ENCODE measurements at regions not wholly inside any gene's neighbourhood (a gene's known extent, or its start where the extent isn't known, plus 50 kb on each side); places are given as distances from the start of the nearest gene placed in this dataset.
A peak's percentile ranks its signal among the peaks of the same experiment; 100 is the strongest.

GRCh38 chr9:38338342-38339018, 54.0 kb upstream of the ALDH1B1 start:
- Histone ChIP-seq H3K36me3 (replicated peaks in 1 of 2; ENCODE audit: control insufficient read depth in 1 of 2, insufficient read depth in 2 of 2, low read length in 2 of 2) (no peaks in the 10 kb centered on the region), H3K4me3 (replicated peaks in 1 of 3; ENCODE audit: low read depth in 2 of 3, low read length in 3 of 3) (no peak overlapping the region), H3K9ac (ENCODE audit: insufficient read depth, low read length, poor library complexity, severe bottlenecking) (no peak overlapping the region), H3K9me3 (replicated peaks in 1 of 2; ENCODE audit: control insufficient read depth in 1 of 2, insufficient read depth in 1 of 2, low read length in 2 of 2) (no peaks in the 10 kb centered on the region), H3K27me3 (ENCODE audit: control insufficient read depth in 2 of 2, insufficient read depth in 2 of 2, low read length in 2 of 2) (no peaks in the 10 kb centered on the region), H4K20me1 (ENCODE audit: insufficient read depth, low read length) (no peaks in the 10 kb centered on the region), H3K4me2 (replicated peaks; ENCODE audit: extremely low read depth, low read length, poor library complexity, severe bottlenecking) (no peak overlapping the region), H3K79me2 (ENCODE audit: insufficient read depth, low read length) (no peaks in the 10 kb centered on the region), H3K4me1 (ENCODE audit: control insufficient read depth in 1 of 2, insufficient read depth in 2 of 2, low read length in 2 of 2) (no peaks in the 10 kb centered on the region), H2AFZ (ENCODE audit: insufficient read depth, low read depth, low read length, poor library complexity, severe bottlenecking) (no peak overlapping the region), H3K27ac (ENCODE audit: low read depth in 1 of 2, low read length in 2 of 2) (no peak overlapping the region)
- no peak overlapping the region for H3K4me3 Mint-ChIP-seq
- H3K27ac Mint-ChIP-seq = peak overlapping the region in 1 of 7 donors; percentile 8
- no peak for TF ChIP-seq CTCF (IDR thresholded peaks at IDR 0.05)
- no CpG with 5 or more reads among the region's 5 CpGs for WGBS (ENCODE audit: insufficient coverage)
- H3K36me3 Mint-ChIP-seq = no peaks in the 10 kb centered on the region
- no peaks in the 10 kb centered on the region for H3K4me1 Mint-ChIP-seq
- intact Hi-C loops (cut with micrococcal nuclease) = no loop called here
- H3K9me3 Mint-ChIP-seq = peaks cover 0 to 5% (median 0%) of the 10 kb centered on the region in 7 donors
- DNase-seq = no peak
- H3K27me3 Mint-ChIP-seq (ENCODE audit: low read depth in 3 of 3) = peaks cover 3 to 6% (median 6%) of the 10 kb centered on the region in 3 donors

- Histone ChIP-seq H3K4me2 (replicated peaks; ENCODE audit: extremely low read depth, low read length, poor library complexity, severe bottlenecking) (no peak overlapping the region), H4K20me1 (ENCODE audit: insufficient read depth, low read length) (no peaks in the 10 kb centered on the region), H3K27ac (ENCODE audit: low read depth in 1 of 2, low read length in 2 of 2) (no peak overlapping the region), H3K27me3 (ENCODE audit: control insufficient read depth in 2 of 2, insufficient read depth in 2 of 2, low read length in 2 of 2) (no peaks in the 10 kb centered on the region), H3K9ac (ENCODE audit: insufficient read depth, low read length, poor library complexity, severe bottlenecking) (no peak overlapping the region), H3K79me2 (ENCODE audit: insufficient read depth, low read length) (no peaks in the 10 kb centered on the region), H3K4me1 (ENCODE audit: control insufficient read depth in 1 of 2, insufficient read depth in 2 of 2, low read length in 2 of 2) (no peaks in the 10 kb centered on the region), H2AFZ (ENCODE audit: insufficient read depth, low read depth, low read length, poor library complexity, severe bottlenecking) (no peak overlapping the region), H3K4me3 (replicated peaks in 1 of 3; ENCODE audit: low read depth in 2 of 3, low read length in 3 of 3) (no peak overlapping the region), H3K9me3 (replicated peaks in 1 of 2; ENCODE audit: control insufficient read depth in 1 of 2, insufficient read depth in 1 of 2, low read length in 2 of 2) (no peaks in the 10 kb centered on the region), H3K36me3 (replicated peaks in 1 of 2; ENCODE audit: control insufficient read depth in 1 of 2, insufficient read depth in 2 of 2, low read length in 2 of 2) (no peaks in the 10 kb centered on the region)
- Mint-ChIP-seq H3K9me3 (peaks cover 0 to 5% (median 0%) of the 10 kb centered on the region in 7 donors), H3K27ac (peak overlapping the region in 1 of 7 donors; percentile 73), H3K4me3 (no peak overlapping the region), H3K4me1 (no peaks in the 10 kb centered on the region), H3K36me3 (no peaks in the 10 kb centered on the region), H3K27me3 (ENCODE audit: low read depth in 3 of 3) (peaks cover 2 to 6% (median 6%) of the 10 kb centered on the region in 3 donors)
- intact Hi-C loops (cut with micrococcal nuclease) = no loop called here
- no peak for DNase-seq
- no peak for TF ChIP-seq CTCF (IDR thresholded peaks at IDR 0.05)
- 95% methylated on average over 8 of the region's 9 CpGs for WGBS (ENCODE audit: insufficient coverage)
These were observed 54.7 kb upstream of the ALDH1B1 start for GRCh38 chr9:38337706-38338264.

Data from CD14-positive monocyte (primary cell).